ENCODE measurements at regions not wholly inside any gene's neighbourhood (a gene's known extent, or its start where the extent isn't known, plus 50 kb on each side); places are given as distances from the start of the nearest gene placed in this dataset.

- H3K9me2 ChIP-seq (ENCODE audit: insufficient read depth), result no peaks in the 10 kb centered on the region
- H2AFZ ChIP-seq, result no peak overlapping the region
- no peak overlapping the region for H3K4me2 ChIP-seq (ENCODE audit: unreplicated experiment)
- 46 to 52% methylated on average over 10 of the region's 10 CpGs for WGBS, 2 experiments (ENCODE audit: low coverage in 1 of 2, low lambda C conversion rate in 2 of 2, missing lambda C conversion rate in 2 of 2)
- TF ChIP-seq EZH2 (IDR thresholded peaks at IDR 0.05; ENCODE audit: insufficient read depth, poor library complexity, severe bottlenecking), result no peak
- no peak for TF ChIP-seq EZH2phosphoT487 (IDR thresholded peaks at IDR 0.05; ENCODE audit: insufficient read depth, low read depth)
- in situ Hi-C loops (cut with MboI), result no loop called here
- no peak overlapping the region for H3K4me3 ChIP-seq
- no peaks in the 10 kb centered on the region for H3F3A ChIP-seq (ENCODE audit: insufficient read depth)
- no peak overlapping the region for H3K9ac ChIP-seq
- H3K9me3 ChIP-seq (ENCODE audit: low read depth), result no peaks in the 10 kb centered on the region
- DNase-seq, result no peak
- H3K36me3 ChIP-seq (ENCODE audit: low read depth), result no peaks in the 10 kb centered on the region
- no peaks in the 10 kb centered on the region for H3K79me2 ChIP-seq (ENCODE audit: insufficient read depth)
- H3K27me3 ChIP-seq (replicated peaks; ENCODE audit: insufficient read depth), result no peaks in the 10 kb centered on the region; the same call in 1 of the 2 replicates
- no peak overlapping the region for H3K27ac ChIP-seq
- no peaks in the 10 kb centered on the region for H4K20me1 ChIP-seq (ENCODE audit: insufficient read depth)
- H3K4me1 ChIP-seq (ENCODE audit: insufficient read depth), result no peaks in the 10 kb centered on the region
Observed at GRCh38 chr1:229893762-229894444, 173.1 kb upstream of the GALNT2 start.

GRCh38 chr1:229894532-229894931 is 172.5 kb upstream of the GALNT2 start:
- in situ Hi-C loops (cut with MboI), result no loop called here
- Histone ChIP-seq H3K4me3 (no peak overlapping the region), H3K9ac (no peak overlapping the region), H3K9me2 (ENCODE audit: insufficient read depth) (no peaks in the 10 kb centered on the region), H2AFZ (no peak overlapping the region), H3K27ac (no peak overlapping the region), H3K9me3 (ENCODE audit: low read depth) (no peaks in the 10 kb centered on the region), H3K79me2 (ENCODE audit: insufficient read depth) (no peaks in the 10 kb centered on the region), H3K27me3 (replicated peaks; ENCODE audit: insufficient read depth) (no peaks in the 10 kb centered on the region; the same call in 1 of the 2 replicates), H3K4me1 (ENCODE audit: insufficient read depth) (no peaks in the 10 kb centered on the region), H3K4me2 (ENCODE audit: unreplicated experiment) (no peak overlapping the region), H4K20me1 (ENCODE audit: insufficient read depth) (no peaks in the 10 kb centered on the region), H3F3A (ENCODE audit: insufficient read depth) (no peaks in the 10 kb centered on the region), H3K36me3 (ENCODE audit: low read depth) (no peaks in the 10 kb centered on the region)
- DNase-seq, result no peak
- TF ChIP-seq EZH2 (IDR thresholded peaks at IDR 0.05; ENCODE audit: insufficient read depth, poor library complexity, severe bottlenecking) (no peak), EZH2phosphoT487 (IDR thresholded peaks at IDR 0.05; ENCODE audit: insufficient read depth, low read depth) (no peak)

GRCh38 chr1:229895605-229896004 is 171.4 kb upstream of the GALNT2 start:
- Histone ChIP-seq H3K4me3 (no peak overlapping the region), H4K20me1 (ENCODE audit: insufficient read depth) (no peaks in the 10 kb centered on the region), H3K79me2 (ENCODE audit: insufficient read depth) (no peaks in the 10 kb centered on the region), H2AFZ (no peak overlapping the region), H3K27ac (no peak overlapping the region), H3K9ac (no peak overlapping the region), H3K36me3 (ENCODE audit: low read depth) (no peaks in the 10 kb centered on the region), H3K4me1 (ENCODE audit: insufficient read depth) (no peaks in the 10 kb centered on the region), H3K9me2 (ENCODE audit: insufficient read depth) (no peaks in the 10 kb centered on the region), H3K27me3 (replicated peaks; ENCODE audit: insufficient read depth) (no peaks in the 10 kb centered on the region; the same call in 1 of the 2 replicates), H3K9me3 (ENCODE audit: low read depth) (no peaks in the 10 kb centered on the region), H3K4me2 (ENCODE audit: unreplicated experiment) (no peak overlapping the region), H3F3A (ENCODE audit: insufficient read depth) (no peaks in the 10 kb centered on the region)
- WGBS, 2 experiments (ENCODE audit: low coverage in 1 of 2, low lambda C conversion rate in 2 of 2, missing lambda C conversion rate in 2 of 2), result 11 to 15% methylated on average over 3 of the region's 3 CpGs
- TF ChIP-seq EZH2 (IDR thresholded peaks at IDR 0.05; ENCODE audit: insufficient read depth, poor library complexity, severe bottlenecking) (no peak), EZH2phosphoT487 (IDR thresholded peaks at IDR 0.05; ENCODE audit: insufficient read depth, low read depth) (no peak)
- in situ Hi-C loops (cut with MboI), result no loop called here
- no peak for DNase-seq

- no peaks in the 10 kb centered on the region for H3K4me1 ChIP-seq (ENCODE audit: insufficient read depth)
- in situ Hi-C loops (cut with MboI), result no loop called here
- H3K27ac ChIP-seq, result no peak overlapping the region
- no peaks in the 10 kb centered on the region for H3K9me2 ChIP-seq (ENCODE audit: insufficient read depth)
- TF ChIP-seq EZH2phosphoT487 (IDR thresholded peaks at IDR 0.05; ENCODE audit: insufficient read depth, low read depth) (no peak), EZH2 (IDR thresholded peaks at IDR 0.05; ENCODE audit: insufficient read depth, poor library complexity, severe bottlenecking) (no peak)
- H2AFZ ChIP-seq, result no peak overlapping the region
- no peaks in the 10 kb centered on the region; the same call in 1 of the 2 replicates for H3K27me3 ChIP-seq (replicated peaks; ENCODE audit: insufficient read depth)
- H3F3A ChIP-seq (ENCODE audit: insufficient read depth), result no peaks in the 10 kb centered on the region
- no peaks in the 10 kb centered on the region for H3K36me3 ChIP-seq (ENCODE audit: low read depth)
- H3K9me3 ChIP-seq (ENCODE audit: low read depth), result no peaks in the 10 kb centered on the region
- H3K4me3 ChIP-seq, result no peak overlapping the region
- H4K20me1 ChIP-seq (ENCODE audit: insufficient read depth), result no peaks in the 10 kb centered on the region
- no peak overlapping the region for H3K9ac ChIP-seq
- no peaks in the 10 kb centered on the region for H3K79me2 ChIP-seq (ENCODE audit: insufficient read depth)
- no peak overlapping the region for H3K4me2 ChIP-seq (ENCODE audit: unreplicated experiment)
- 3 to 11% methylated on average over 2 of the region's 2 CpGs for WGBS, 2 experiments (ENCODE audit: low coverage in 1 of 2, low lambda C conversion rate in 2 of 2, missing lambda C conversion rate in 2 of 2)
- DNase-seq, result no peak
Observed at GRCh38 chr1:229896306-229896705, 170.7 kb upstream of the GALNT2 start.

All from GM23248 (cell line).